Kidney epithelial cell (primary cell): ENCODE measurements at regions not wholly inside any gene's neighbourhood (a gene's known extent, or its start where the extent isn't known, plus 50 kb on each side); places are given as distances from the start of the nearest gene placed in this dataset.

ENCODE experiments used
- DNase-seq: peaks from one replicate; pipeline ENCODE4 v3.0.0-alpha.2; 2010; ENCODE audit warnings: low read depth
- H3K27me3 ChIP-seq: 2 replicates; pipeline ENCODE4 v1.6.0; 2011; ENCODE audit warnings: low read length; ENCODE audit not compliant: control insufficient read depth, insufficient read depth
- H3K36me3 ChIP-seq: 2 replicates; pipeline ENCODE4 v1.5.1; 2011; ENCODE audit warnings: low read length; ENCODE audit not compliant: control insufficient read depth, insufficient read depth
- H3K4me3 ChIP-seq: 2 replicates; pipeline ENCODE4 v1.5.1; 2011; ENCODE audit warnings: low read depth, mild to moderate bottlenecking, control low read depth, low read length
- TF ChIP-seq, protein P1 (sequence below): IDR thresholded peaks from 2 replicates; pipeline ENCODE4 v1.5.1; 2011; ENCODE audit warnings: mild to moderate bottlenecking, moderate library complexity, low read length, control low read depth, inconsistent platforms; ENCODE audit not compliant: insufficient read depth, poor library complexity, severe bottlenecking

DNA sequence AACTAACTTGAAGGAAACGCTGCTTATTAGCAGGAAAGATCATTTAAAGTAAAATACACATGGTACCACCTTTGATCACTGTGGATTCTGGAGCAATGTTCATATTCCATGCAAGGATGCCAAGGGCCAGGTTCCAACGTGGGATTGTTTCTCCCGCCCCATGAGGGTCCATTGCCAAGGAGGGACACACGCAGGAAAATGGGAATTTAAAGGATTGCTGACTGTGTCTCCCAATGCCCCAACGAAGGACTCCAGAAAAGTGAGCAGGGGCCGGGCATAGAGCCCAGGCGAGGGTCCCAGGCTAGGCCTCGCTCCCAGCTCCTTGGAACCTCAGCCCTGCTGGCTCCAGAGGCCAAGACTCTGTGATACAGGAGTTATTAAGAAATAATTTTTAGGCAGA lies 111.2 kb downstream of the DACT2 start:
- H3K36me3 ChIP-seq, result no peaks in the 10 kb centered on the region
- no peak for DNase-seq
- H3K27me3 ChIP-seq, result peaks cover 14% of the 10 kb centered on the region
- TF ChIP-seq, protein P1, sequence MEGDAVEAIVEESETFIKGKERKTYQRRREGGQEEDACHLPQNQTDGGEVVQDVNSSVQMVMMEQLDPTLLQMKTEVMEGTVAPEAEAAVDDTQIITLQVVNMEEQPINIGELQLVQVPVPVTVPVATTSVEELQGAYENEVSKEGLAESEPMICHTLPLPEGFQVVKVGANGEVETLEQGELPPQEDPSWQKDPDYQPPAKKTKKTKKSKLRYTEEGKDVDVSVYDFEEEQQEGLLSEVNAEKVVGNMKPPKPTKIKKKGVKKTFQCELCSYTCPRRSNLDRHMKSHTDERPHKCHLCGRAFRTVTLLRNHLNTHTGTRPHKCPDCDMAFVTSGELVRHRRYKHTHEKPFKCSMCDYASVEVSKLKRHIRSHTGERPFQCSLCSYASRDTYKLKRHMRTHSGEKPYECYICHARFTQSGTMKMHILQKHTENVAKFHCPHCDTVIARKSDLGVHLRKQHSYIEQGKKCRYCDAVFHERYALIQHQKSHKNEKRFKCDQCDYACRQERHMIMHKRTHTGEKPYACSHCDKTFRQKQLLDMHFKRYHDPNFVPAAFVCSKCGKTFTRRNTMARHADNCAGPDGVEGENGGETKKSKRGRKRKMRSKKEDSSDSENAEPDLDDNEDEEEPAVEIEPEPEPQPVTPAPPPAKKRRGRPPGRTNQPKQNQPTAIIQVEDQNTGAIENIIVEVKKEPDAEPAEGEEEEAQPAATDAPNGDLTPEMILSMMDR, result no peak
- H3K4me3 ChIP-seq, result no peak overlapping the region

DNA sequence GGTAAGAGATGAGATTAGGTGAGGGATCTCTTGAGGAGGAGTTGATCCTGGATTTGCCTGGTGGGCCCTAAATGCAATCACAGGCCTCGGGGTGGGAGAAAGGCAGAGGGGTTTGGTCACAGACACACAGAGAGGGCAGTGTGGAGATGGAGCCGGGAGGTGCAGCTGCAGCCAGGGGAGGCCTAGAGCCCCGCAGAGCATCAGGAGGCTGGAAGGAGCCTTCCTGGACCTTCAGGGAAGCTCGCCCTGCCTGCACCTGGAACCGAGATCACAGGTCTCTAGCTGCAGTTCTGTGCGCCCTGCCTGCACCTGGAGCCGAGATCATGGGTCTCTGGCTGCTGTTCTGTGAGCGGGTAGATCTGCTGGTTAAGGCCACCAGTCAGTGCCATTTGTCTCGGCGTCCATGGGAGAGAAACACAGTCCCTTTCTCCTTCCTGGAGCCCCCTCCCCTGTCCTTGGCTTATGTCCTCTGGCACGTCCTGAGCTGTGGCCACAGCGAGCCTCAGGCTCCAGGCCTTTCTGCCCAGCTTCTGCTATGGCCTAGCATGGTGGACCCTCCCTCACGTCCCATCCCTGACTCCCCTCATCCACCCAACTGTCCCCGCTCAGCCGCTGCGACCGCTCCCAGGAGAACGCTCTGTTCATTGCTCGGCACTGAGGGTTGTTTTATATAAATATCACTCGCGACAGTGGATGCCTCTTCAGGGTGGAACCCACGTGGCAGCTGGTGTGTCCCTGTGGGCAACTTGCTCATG lies 112.0 kb downstream of the DACT2 start:
- peaks cover 10% of the 10 kb centered on the region for H3K27me3 ChIP-seq
- TF ChIP-seq, protein P1, result no peak
- H3K4me3 ChIP-seq, result no peak overlapping the region
- no peak for DNase-seq
- H3K36me3 ChIP-seq, result no peaks in the 10 kb centered on the region

DNA sequence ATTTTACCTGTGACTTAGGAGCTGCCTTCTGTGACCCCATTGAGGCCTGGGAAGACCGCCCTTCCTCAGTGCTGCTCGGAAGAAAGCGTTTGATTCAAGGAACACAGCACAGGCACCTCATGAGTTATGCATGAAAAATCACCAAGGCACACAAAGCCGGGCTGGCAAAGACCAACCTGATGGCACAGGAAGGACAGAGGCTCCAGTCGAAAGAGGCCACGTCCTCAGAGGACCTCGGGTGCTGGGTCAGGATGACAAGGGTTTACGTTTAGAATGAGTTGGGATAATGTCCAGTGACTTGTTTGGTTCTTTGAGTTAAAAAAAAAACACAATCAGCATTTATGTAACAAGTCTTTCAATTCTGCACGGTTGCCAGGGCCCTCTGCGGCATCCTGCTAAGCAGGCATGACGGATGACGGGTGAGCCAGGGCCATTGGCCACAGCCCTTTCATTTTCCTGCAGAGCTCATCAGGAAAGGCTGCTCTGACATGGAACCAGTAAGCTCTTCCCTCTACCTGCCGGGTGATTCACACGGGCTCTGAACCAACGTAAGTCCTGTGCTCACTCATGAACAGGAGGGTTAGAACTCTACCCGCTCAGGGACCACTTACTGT lies 112.8 kb downstream of the DACT2 start:
- Histone ChIP-seq H3K4me3 (no peak overlapping the region), H3K36me3 (no peaks in the 10 kb centered on the region), H3K27me3 (peaks cover 11% of the 10 kb centered on the region)
- TF ChIP-seq, protein P1, result no peak
- DNase-seq, result no peak

DNA sequence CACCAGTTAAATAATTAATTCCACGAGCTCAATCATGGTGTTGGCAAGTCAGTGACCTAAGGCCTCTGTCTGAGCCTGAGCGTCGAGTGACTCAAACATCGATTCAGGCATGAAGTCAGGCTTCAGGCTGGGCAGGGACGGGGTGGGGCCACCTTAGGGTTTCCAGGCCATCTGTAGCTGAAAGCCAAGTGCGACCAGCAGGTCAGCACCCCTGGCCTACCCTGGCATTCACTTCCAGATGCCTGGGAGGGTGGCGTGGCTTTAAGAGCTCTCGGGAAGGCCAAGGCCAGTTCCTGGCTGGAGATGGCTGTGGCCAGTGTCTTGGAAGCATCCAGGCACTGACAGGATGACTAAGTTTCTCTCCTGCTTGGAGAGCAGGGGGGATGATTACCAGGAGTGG lies 113.4 kb downstream of the DACT2 start:
- H3K4me3 ChIP-seq, result no peak overlapping the region
- H3K27me3 ChIP-seq, result peaks cover 12% of the 10 kb centered on the region
- no peaks in the 10 kb centered on the region for H3K36me3 ChIP-seq
- TF ChIP-seq, protein P1, result no peak
- no peak for DNase-seq

DNA sequence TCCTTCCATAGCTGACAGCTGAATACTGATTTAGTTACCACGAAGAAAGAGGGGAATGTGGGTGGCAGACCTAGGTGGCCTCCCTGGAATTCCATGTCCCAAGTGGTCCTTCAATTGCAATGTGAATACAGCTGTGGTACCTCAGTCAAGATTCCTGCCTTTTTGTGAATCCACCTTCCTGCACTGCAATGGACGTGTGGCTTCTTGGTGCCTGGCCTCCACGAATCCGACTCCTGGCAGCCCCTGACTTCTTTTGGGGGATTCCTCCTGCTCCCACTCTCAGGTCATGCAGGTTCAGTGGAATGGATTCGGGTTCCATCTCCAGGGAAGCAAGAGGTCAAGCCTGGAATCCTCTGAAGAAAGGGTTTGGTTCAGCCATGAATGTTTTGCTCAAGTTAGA lies 117.8 kb downstream of the DACT2 start:
- no peak overlapping the region for H3K4me3 ChIP-seq
- TF ChIP-seq, protein P1, result no peak
- H3K36me3 ChIP-seq, result no peaks in the 10 kb centered on the region
- H3K27me3 ChIP-seq, result peaks cover 6% of the 10 kb centered on the region
- DNase-seq, result no peak
